Hepatic stellate cell (primary cell): ENCODE measurements at regions not wholly inside any gene's neighbourhood (a gene's known extent, or its start where the extent isn't known, plus 50 kb on each side); places are given as distances from the start of the nearest gene placed in this dataset.

Source experiments
- DNase-seq: peaks from one replicate; pipeline ENCODE4 v3.0.0; 2011; ENCODE audit warnings: low spot score

GRCh38 chr3:82087958-82088357 lies 326.5 kb upstream of the GBE1 start:
- DNase-seq, result peak; percentile 25

- DNase-seq, result no peak
Measured at GRCh38 chr3:82085851-82086475, 324.5 kb upstream of the GBE1 start.

GRCh38 chr3:82085356-82085755 lies 323.9 kb upstream of the GBE1 start:
- no peak for DNase-seq

DNA sequence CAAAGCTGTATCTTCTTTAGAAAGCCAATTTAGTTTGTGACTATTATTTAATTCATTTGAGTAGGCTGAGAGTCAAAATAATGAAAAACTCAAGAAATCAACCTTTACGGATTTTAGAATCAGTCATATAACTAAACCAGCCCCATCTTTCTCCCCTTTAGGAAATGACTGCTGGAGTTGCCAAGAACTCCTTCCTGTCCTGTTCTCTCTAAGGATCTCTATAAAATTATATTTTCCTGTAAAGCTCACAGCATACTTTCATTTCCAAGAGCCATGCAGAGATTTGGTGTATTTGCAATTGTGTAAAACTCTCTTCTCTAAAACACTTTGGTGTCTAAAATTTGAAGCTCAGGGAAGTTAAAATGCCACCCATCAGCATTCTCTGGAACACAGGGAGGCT lies 323.4 kb upstream of the GBE1 start:
- DNase-seq, result no peak

- DNase-seq, result no peak
Measured at GRCh38 chr3:82082796-82083195, 321.4 kb upstream of the GBE1 start.

GRCh38 chr3:82081351-82081750 lies 319.9 kb upstream of the GBE1 start:
- DNase-seq, result no peak

DNA sequence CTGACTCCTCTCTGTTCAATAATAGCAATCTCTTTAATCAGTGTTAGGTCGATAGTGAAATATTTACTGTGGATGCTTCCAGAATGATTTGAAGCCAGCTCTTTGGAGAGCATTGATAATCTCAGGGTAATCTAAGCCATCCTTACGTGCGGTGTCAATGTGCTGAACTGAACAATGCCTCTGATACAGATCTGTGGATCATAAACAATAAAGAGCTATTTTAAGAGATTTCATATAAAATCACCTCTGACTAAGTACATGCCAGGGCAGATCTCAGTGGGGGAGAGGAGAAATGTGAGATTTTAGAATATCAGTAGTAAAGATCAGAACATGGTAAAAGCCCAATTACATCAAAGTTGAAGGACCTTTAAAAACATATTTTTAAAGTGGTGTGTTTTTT lies 319.3 kb upstream of the GBE1 start:
- DNase-seq, result no peak

DNA sequence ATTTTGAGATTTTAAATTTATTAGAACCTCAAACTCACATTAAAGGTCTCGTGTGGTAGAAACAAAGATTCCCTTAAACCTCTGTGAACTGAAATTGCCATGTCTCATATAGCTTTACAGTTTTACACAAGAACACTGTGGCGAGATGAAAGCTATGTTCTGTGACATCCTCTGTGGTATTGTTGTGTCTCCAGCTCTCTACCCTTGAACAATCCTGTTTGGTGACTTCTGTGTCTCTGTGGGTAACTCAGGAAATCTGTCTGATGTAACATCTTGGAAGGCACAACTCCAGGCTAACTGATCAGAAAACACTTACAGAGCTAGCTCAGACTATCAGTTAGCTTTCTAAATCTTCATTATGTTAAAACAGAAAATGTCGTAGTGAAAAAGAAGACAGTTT lies 318.8 kb upstream of the GBE1 start:
- no peak for DNase-seq

GRCh38 chr3:82079335-82079890 lies 318.0 kb upstream of the GBE1 start:
- no peak for DNase-seq

DNA sequence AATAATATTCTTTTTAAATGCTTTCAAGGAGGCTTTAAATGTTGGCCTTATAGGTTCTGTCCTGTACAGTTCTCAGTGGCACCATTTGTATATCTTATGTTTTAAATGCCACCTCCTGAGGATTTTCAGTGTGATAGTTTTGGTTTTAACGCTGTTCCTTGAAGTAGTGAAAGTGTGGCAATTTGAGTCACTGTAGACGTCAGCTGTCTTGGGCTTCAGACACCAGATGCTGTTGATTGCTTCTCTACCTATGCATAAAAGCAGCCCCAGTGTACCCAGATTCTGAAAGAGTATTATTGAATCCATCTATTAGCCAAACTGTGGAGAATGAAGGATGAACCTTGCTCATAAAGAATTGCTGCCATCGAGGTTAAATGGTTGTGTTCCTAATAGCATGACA lies 316.8 kb upstream of the GBE1 start:
- no peak for DNase-seq

DNA sequence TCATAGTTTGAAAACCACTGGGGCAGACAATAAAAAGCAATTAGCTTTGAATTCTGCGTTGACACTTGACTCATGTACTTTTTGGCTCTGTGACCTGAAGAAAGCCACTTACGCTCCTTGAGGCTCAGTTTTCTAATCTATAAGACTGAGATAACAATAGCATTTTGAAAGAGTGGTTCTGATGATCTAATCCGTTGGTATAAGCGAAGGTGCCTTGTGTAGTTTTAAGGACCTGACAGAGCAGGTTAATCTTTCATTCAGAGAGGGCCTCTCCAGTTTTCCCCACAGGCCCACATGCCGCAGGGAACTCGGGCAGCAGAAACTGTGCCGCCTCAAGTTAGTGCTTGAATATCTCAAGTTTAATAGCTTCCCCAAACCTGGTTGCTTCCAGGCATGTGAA lies 306.0 kb upstream of the GBE1 start:
- DNase-seq, result no peak

DNA sequence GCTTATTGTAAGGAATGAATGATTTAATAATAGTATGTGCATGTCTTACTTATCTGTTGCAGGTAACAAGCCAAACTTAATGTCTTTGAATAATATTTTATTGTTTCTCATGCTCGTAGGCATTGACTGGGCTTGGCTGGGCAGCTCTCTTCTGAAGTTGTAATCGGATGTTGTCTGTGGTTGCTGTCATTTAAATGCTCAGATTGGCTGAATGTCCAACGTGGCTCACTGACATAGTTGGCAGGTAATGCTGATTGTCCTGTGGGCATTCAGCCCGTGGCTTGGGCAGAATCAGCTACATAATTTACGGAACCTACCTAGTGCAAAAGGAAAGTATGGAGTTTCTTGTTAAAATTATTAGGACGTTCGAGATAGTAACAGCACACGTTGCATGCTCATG lies 297.4 kb upstream of the GBE1 start:
- DNase-seq, result no peak

DNA sequence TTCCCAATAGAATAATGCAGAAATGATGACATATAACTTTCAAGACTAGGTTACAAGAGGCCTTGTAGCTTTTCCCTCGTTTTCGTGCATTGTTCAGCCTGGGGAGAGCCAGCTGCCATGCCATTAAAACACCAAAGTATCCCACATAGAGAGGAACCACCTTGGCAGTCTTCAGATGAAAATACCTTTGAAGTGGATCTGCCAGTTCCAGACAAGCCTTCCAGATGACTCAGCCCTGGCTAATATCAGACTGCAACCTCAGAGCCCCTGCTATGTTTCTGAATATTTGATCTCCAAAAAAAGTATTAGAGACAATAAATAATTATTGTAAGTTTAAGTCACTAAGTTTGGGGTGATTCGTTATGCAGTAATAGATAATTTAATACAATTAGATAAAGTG lies 294.3 kb upstream of the GBE1 start:
- DNase-seq, result no peak

GRCh38 chr3:82054849-82055248 lies 293.4 kb upstream of the GBE1 start:
- no peak for DNase-seq

DNA sequence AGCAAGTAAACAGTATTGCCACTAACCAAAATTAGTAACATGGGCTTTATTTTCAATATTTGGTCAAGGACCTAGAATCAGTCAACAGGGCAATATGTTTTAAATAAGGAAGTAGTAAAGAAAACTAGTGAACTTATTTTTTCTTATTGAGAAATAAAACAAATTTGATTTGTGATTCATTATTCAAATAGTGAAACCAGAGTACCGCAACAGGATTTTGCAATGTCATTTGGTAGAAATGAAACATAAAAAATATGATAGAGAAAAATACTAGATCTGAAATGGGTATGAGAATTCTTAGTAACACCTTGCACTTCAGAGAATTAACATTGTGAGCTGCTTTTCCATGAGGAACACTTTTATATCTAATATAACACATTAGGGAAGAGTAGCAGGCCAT lies 291.8 kb upstream of the GBE1 start:
- no peak for DNase-seq

- DNase-seq, result no peak
Measured at GRCh38 chr3:82050382-82050781, 288.9 kb upstream of the GBE1 start.

GRCh38 chr3:82048711-82049110 lies 287.3 kb upstream of the GBE1 start:
- DNase-seq, result no peak

GRCh38 chr3:82044930-82045705 lies 283.7 kb upstream of the GBE1 start:
- no peak for DNase-seq

GRCh38 chr3:82038556-82038955 lies 277.1 kb upstream of the GBE1 start:
- no peak for DNase-seq

GRCh38 chr3:82033186-82033585 lies 271.7 kb upstream of the GBE1 start:
- DNase-seq, result no peak

DNA sequence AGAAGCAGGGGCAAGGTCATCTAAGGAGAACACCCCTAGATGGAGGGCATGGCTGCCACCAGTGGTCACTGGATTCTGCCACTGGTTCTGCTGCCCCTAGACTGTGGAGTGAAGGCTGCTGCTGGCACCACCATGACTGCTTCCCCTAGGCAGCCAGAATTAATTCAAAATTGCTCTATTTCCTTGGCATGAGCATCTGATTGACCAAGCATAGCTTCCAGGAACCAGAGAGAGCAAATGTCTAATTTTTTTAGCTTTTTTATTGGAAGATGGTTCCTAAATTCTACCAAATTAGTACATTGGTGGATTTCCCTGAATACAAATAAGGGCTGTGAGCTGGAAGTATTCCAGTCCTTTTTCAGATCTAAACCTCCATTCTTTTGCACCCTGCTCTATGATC lies 270.2 kb upstream of the GBE1 start:
- DNase-seq, result no peak

DNA sequence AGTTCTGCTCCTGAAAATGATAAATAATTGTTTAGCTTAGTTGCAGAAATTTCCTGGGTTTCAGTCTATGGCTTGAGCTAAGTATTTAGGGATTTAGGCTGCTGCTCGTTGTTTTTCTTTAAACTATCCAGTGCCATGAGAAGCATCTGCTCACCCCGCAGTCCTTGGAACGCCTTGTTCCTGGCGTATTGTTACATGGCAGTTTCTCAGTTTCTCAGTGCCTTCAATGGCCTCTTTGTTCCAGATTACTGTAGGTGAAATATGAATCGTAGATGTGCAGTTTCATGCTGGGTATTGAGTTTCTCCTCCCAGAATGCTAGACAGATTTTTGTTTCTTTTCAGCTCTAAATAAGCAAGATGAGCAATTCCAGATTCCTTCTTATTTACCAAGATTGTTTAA lies 269.5 kb upstream of the GBE1 start:
- DNase-seq, result no peak

DNA sequence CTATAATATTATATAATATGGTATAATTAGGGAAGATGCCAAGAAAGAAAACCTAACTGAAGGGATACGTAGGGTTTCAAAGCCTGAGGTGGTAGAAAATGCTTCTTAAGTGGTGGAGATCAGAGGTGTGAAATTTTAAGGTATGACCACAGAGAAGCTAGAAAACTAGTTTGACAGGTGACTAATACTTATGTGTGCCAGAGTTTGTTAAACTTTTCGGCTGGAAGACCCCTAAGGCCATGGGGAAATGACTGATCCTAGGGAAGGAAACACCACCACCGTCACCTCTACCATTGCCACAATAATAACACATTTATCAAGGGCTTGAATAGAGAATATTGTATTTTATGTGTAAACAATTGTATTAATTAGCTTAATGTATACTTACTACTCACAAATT lies 261.4 kb upstream of the GBE1 start:
- DNase-seq, result no peak

GRCh38 chr3:82020282-82020681 lies 258.8 kb upstream of the GBE1 start:
- DNase-seq, result no peak
